Esophagus squamous epithelium (tissue), 5 donors: ENCODE measurements at regions not wholly inside any gene's neighbourhood (a gene's known extent, or its start where the extent isn't known, plus 50 kb on each side); places are given as distances from the start of the nearest gene placed in this dataset.

Experiments
- DNase-seq: peaks from one replicate; lab custom pipeline; 2025; lab: John Stamatoyannopoulos, UW
- H3K27ac ChIP-seq, 4 donors: fragments of 200-600 bp; sonication (generic); one replicate each; pipeline ENCODE4 v1.5.1; 2016 to 2019; ENCODE audit warnings: mild to moderate bottlenecking in 1 of 4
- H3K27me3 ChIP-seq, 4 donors: fragments of 200-600 bp; sonication (generic); 1 replicate in 3 of 4; 2 replicates in 1 of 4; pipeline versions ENCODE4 v1.5.1 to v1.6.0; 2017 to 2021; ENCODE audit warnings: antibody characterized with exemption in 1 of 4
- H3K36me3 ChIP-seq, 3 donors: fragments of 200-600 bp; sonication (generic); one replicate each; pipeline ENCODE4 v1.5.1; 2016 to 2019
- H3K4me1 ChIP-seq, 3 donors: fragments of 200-600 bp; sonication (generic); one replicate each; pipeline ENCODE4 v1.5.1; 2017 to 2019
- H3K4me3 ChIP-seq, 4 donors: fragments of 200-600 bp; sonication (generic); 1 replicate in 3 of 4; 2 replicates in 1 of 4; pipeline ENCODE4 v1.5.1; 2016 to 2019; ENCODE audit warnings: mild to moderate bottlenecking in 2 of 4, moderate library complexity in 1 of 4
- H3K9me3 ChIP-seq, 3 donors: fragments of 200-600 bp; sonication (generic); one replicate each; pipeline ENCODE4 v1.5.1; 2016 to 2019
- POLR2A ChIP-seq, 4 donors: fragments of 450-650 bp; IDR thresholded peaks; one replicate each; pipeline ENCODE4 v1.6.1; 2017; ENCODE audit warnings: antibody characterized with exemption in 4 of 4, mild to moderate bottlenecking in 4 of 4, moderate library complexity in 3 of 4
- WGBS, 2 donors: methylation state at CpG; one replicate each; pipeline ENCODE4 v1.1.5; 2018; 5-methylcytosine and 5-hydroxymethylcytosine counted together
- intact Hi-C: fragments of 100-400 bp; cut with DNase I; formaldehyde crosslinking; loops from one replicate; pipeline ENCODE4 v1.15.0; 2022
- TF ChIP-seq, protein P1 (sequence below), 6 experiments: fragments of 450-650 bp in 4 of 6; fragments of 200-600 bp in 2 of 6; sonication (generic) in 2 of 6; IDR thresholded peaks; one replicate each; pipeline ENCODE4 v1.5.1; 2016 to 2019; ENCODE audit warnings: antibody characterized with exemption in 6 of 6, mild to moderate bottlenecking in 4 of 6, moderate library complexity in 4 of 6
- donor health status: DM: yes; HTN: yes; CAD: no.

DNA sequence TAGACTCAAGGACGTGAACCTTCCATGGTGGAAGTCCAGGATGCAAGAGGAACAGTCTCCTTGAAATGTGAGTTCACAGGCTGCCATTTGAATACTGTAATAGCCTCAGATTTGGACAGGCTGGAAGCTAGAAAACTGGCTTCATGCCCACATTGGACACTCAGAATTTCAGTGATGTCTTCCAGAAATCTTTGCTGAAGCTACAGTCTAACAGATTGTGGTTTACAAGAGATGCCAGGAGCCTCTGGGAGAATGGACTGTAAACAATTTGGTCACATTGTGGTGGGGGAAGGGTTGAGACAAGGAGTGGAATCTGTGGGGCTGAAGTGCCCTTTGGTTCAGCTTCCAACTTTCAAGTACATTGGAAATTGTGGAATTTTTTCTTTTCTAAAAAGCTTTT lies 252.0 kb upstream of the PROK2 start:
- 75 to 100% methylated on average over 1 of the region's 1 CpG for WGBS, 2 donors
- H3K36me3 ChIP-seq: no peaks in the 10 kb centered on the region
- H3K4me1 ChIP-seq: no peaks in the 10 kb centered on the region
- H3K9me3 ChIP-seq: no peaks in the 10 kb centered on the region
- TF ChIP-seq, protein P1, sequence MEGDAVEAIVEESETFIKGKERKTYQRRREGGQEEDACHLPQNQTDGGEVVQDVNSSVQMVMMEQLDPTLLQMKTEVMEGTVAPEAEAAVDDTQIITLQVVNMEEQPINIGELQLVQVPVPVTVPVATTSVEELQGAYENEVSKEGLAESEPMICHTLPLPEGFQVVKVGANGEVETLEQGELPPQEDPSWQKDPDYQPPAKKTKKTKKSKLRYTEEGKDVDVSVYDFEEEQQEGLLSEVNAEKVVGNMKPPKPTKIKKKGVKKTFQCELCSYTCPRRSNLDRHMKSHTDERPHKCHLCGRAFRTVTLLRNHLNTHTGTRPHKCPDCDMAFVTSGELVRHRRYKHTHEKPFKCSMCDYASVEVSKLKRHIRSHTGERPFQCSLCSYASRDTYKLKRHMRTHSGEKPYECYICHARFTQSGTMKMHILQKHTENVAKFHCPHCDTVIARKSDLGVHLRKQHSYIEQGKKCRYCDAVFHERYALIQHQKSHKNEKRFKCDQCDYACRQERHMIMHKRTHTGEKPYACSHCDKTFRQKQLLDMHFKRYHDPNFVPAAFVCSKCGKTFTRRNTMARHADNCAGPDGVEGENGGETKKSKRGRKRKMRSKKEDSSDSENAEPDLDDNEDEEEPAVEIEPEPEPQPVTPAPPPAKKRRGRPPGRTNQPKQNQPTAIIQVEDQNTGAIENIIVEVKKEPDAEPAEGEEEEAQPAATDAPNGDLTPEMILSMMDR (IDR thresholded peaks at IDR 0.05): no peak
- TF ChIP-seq POLR2A (IDR thresholded peaks at IDR 0.05): no peak
- DNase-seq: no peak
- H3K27ac ChIP-seq: no peak overlapping the region
- peaks cover 0 to 4% (median 0%) of the 10 kb centered on the region in 4 donors for H3K27me3 ChIP-seq
- intact Hi-C loops: no loop called here
- no peak overlapping the region for H3K4me3 ChIP-seq

DNA sequence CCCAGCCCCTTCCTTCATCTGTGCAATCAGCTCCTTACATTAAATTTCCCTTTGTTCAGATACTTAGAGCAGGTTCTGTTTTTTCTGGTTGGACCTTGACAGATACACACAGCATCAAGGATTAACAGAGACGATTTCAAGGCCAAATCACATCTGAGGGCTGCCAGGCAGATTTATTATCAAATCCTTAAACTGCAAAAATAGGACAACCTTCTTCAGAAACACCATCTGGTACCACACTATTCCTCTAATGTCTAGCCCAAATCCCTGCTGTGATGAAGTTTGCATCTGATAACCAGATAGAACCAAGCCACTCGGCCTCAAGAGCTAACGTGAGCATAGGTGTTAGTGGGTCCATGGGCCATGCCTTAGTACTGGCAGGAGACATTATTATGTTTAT lies 250.7 kb upstream of the PROK2 start:
- intact Hi-C loops: no loop called here
- 85 to 91% methylated on average over 3 of the region's 3 CpGs for WGBS, 2 donors
- TF ChIP-seq POLR2A (IDR thresholded peaks at IDR 0.05): no peak
- TF ChIP-seq, protein P1 (IDR thresholded peaks at IDR 0.05): no peak

DNA sequence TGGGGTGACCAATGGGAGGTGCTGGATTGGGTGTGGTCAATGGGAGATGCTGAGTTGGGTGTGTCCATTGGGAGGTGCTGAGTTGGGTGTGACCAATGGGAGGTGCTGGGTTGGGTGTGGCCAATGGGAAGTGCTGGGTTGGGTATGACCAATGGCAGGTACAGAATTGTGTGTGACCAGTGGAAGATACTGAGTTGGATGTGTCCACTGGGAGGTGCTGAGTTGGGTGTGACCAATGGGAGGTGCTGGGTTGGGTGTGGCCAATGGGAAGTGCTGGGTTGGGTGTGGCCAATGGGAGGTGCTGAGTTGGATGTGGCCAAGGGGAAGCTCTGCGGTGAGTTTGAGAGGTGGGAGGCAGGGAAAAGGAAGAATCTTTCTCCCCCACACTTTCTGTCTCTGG lies 250.0 kb upstream of the PROK2 start:
- WGBS, 2 donors: 75 to 78% methylated on average over 1 of the region's 1 CpG
- H3K27me3 ChIP-seq: peaks cover 0 to 4% (median 0%) of the 10 kb centered on the region in 4 donors
- no peak overlapping the region for H3K4me3 ChIP-seq
- H3K27ac ChIP-seq: no peak overlapping the region
- no peak for TF ChIP-seq POLR2A (IDR thresholded peaks at IDR 0.05)
- TF ChIP-seq, protein P1 (IDR thresholded peaks at IDR 0.05): no peak
- DNase-seq: no peak
- H3K9me3 ChIP-seq: no peaks in the 10 kb centered on the region
- H3K36me3 ChIP-seq: no peaks in the 10 kb centered on the region
- H3K4me1 ChIP-seq: no peaks in the 10 kb centered on the region
- intact Hi-C loops: no loop called here

More for the DNA sequence above, 250.7 kb upstream of the PROK2 start:
- H3K36me3 ChIP-seq: no peaks in the 10 kb centered on the region
- DNase-seq: no peak
- H3K9me3 ChIP-seq: no peaks in the 10 kb centered on the region
- peaks cover 0 to 4% (median 0%) of the 10 kb centered on the region in 4 donors for H3K27me3 ChIP-seq
- H3K4me1 ChIP-seq: no peaks in the 10 kb centered on the region
- H3K27ac ChIP-seq: no peak overlapping the region
- no peak overlapping the region for H3K4me3 ChIP-seq

DNA sequence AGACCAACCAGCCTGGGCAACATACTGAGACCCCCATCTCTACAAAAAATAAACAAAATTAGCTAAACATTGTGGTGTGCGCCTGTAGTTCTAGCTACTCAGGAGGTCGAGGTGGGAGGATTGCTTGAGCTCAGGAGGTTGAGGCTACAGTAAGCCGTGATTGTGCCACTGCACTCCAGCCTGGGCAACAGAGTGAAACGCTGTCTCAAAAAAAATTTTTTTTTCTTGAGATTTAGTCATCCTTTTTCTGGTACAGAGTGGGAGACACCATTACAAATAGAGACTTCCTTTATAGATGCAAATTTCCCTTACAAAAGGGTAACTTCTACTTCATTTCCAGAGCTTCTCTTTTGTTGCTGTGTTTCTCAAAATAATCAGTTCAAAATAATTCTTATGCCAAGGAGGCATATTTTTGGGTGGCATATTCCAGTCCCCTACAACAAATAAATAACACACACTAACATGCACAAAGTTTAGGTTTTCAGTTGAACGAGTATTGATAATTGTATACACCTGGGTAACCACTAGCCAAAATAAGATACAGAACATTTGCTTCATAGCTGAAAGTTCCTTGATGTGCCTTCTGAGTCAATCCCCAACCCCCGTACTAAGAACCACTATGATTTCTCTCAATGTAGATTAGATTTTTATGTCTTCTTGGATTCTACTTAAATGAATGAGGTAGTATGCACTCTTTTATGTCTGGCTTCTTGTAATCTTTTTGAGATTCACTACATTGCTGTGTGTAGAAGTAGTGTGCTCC lies 248.9 kb upstream of the PROK2 start:
- WGBS, 2 donors: 78 to 94% methylated on average over 6 of the region's 6 CpGs
- Histone ChIP-seq H3K27me3 (no peaks in the 10 kb centered on the region), H3K4me1 (no peaks in the 10 kb centered on the region), H3K9me3 (no peaks in the 10 kb centered on the region), H3K36me3 (no peaks in the 10 kb centered on the region), H3K4me3 (no peak overlapping the region), H3K27ac (no peak overlapping the region)
- no peak for DNase-seq
- no peak for TF ChIP-seq POLR2A (IDR thresholded peaks at IDR 0.05)
- TF ChIP-seq, protein P1 (IDR thresholded peaks at IDR 0.05): no peak
- intact Hi-C loops: no loop called here

DNA sequence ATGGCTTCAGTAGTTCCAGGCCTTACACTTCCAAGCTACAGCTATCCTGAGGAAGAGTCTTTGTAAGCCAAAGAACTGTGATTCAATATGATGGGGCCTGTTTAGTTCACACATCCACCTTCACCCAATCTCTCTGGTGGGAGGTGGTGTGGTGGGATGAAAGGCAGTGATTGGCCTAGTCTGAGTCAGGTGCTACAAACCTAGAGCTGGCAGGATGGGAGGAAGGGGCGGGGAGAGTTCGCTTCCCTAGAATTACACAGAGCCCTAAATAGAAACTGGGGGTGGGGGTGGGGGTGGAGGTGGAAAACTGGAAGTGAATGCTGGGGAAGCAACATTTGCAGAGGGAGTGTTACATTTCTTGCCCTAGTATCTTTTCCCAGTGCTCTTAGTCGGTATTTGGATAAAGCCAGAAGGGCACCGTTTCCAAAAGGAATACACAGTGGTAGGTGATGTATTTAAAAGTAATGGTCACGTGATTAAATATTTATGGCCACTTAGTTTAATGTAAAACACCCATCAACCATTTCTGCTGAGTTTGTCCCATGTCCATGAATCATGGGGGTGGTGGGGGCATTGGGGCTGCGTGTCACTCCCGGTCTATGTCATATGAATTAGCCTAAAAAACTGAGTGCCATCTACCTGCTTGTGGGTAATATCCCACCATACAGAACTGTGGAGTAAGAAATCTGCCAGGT lies 247.6 kb upstream of the PROK2 start:
- intact Hi-C loops: no loop called here

More for the DNA sequence above, 247.6 kb upstream of the PROK2 start:
- H3K9me3 ChIP-seq: no peaks in the 10 kb centered on the region
- TF ChIP-seq, protein P1 (IDR thresholded peaks at IDR 0.05): no peak
- TF ChIP-seq POLR2A (IDR thresholded peaks at IDR 0.05): no peak
- DNase-seq: no peak
- H3K27me3 ChIP-seq: no peaks in the 10 kb centered on the region
- 61 to 86% methylated on average over 7 of the region's 7 CpGs for WGBS, 2 donors
- H3K36me3 ChIP-seq: no peaks in the 10 kb centered on the region
- H3K4me3 ChIP-seq: no peak overlapping the region
- H3K27ac ChIP-seq: no peak overlapping the region
- H3K4me1 ChIP-seq: no peaks in the 10 kb centered on the region
